Small intestine (tissue), 7 donors: ENCODE measurements at regions not wholly inside any gene's neighbourhood (a gene's known extent, or its start where the extent isn't known, plus 50 kb on each side); places are given as distances from the start of the nearest gene placed in this dataset.

ENCODE experiments used
- DNase-seq, 2 donors: peaks; one replicate each; pipeline versions ENCODE4 v3.0.0 to v3.0.0-alpha.2; 2013
- FAIRE-seq: peaks from 2 replicates; lab custom pipeline; 2012; peaks lifted over from hg19 to GRCh38; lab: Jason Lieb, UNC
- H3K27ac ChIP-seq, 3 donors: one replicate each; pipeline ENCODE4 v1.5.1; 2013; ENCODE audit warnings: low read length in 2 of 3, mild to moderate bottlenecking in 2 of 3, control low read depth in 1 of 3, inconsistent platforms in 1 of 3, low read depth in 1 of 3, moderate library complexity in 1 of 3
- H3K27me3 ChIP-seq, 3 donors: one replicate each; pipeline ENCODE4 v1.6.1; 2013; ENCODE audit warnings: low read length in 3 of 3, inconsistent platforms in 1 of 3; ENCODE audit not compliant: control insufficient read depth in 3 of 3, insufficient read depth in 3 of 3
- H3K36me3 ChIP-seq, 3 donors: one replicate each; pipeline ENCODE4 v1.6.1; 2013; ENCODE audit warnings: low read length in 3 of 3, inconsistent platforms in 1 of 3, low read depth in 1 of 3, mild to moderate bottlenecking in 1 of 3, moderate library complexity in 1 of 3; ENCODE audit not compliant: control insufficient read depth in 3 of 3, insufficient read depth in 2 of 3
- H3K4me1 ChIP-seq, 3 donors: one replicate each; pipeline ENCODE4 v1.6.1; 2013; ENCODE audit warnings: low read length in 2 of 3, inconsistent platforms in 1 of 3, low read depth in 1 of 3, mild to moderate bottlenecking in 1 of 3, moderate library complexity in 1 of 3; ENCODE audit not compliant: control insufficient read depth in 3 of 3, insufficient read depth in 2 of 3
- H3K4me3 ChIP-seq, 3 donors: one replicate each; pipeline ENCODE4 v1.5.1; 2013; ENCODE audit warnings: low read length in 3 of 3, control low read depth in 1 of 3, inconsistent platforms in 1 of 3, low read depth in 1 of 3, mild to moderate bottlenecking in 1 of 3, moderate library complexity in 1 of 3
- H3K9me3 ChIP-seq, 2 donors: one replicate each; pipeline ENCODE4 v1.6.1; 2013; ENCODE audit warnings: low read depth in 1 of 2, low read length in 1 of 2; ENCODE audit not compliant: control insufficient read depth in 2 of 2, insufficient read depth in 1 of 2
- WGBS, 3 donors: extraction: QIAGEN DNeasy Blood & Tissue Kit; methylation state at CpG; one replicate each; pipeline ENCODE4 v1.1.7; 2013; 5-methylcytosine and 5-hydroxymethylcytosine counted together
- donor health status: healthy with polysubstance abuse.
- donor health status: control.
- donor health status: control.
- donor health status: Bipolar disorder and iron deficiency.
- donor health status: healthy.

GRCh38 chrX:102067966-102068723 is 57.3 kb upstream of the TCEAL2 start:
- DNase-seq (peak in 1 of 2 donors; percentile 13), FAIRE-seq (no peak)
- Histone ChIP-seq H3K27ac (no peak overlapping the region), H3K9me3 (no peaks in the 10 kb centered on the region), H3K4me3 (no peak overlapping the region), H3K36me3 (no peaks in the 10 kb centered on the region), H3K27me3 (no peaks in the 10 kb centered on the region), H3K4me1 (no peaks in the 10 kb centered on the region)
- 44 to 57% (median 52%) methylated on average over 8 of the region's 8 CpGs for WGBS, 3 donors

- WGBS, 3 donors = 69 to 78% (median 73%) methylated on average over 2 of the region's 2 CpGs
- Histone ChIP-seq H3K27ac (no peak overlapping the region), H3K4me1 (no peaks in the 10 kb centered on the region), H3K36me3 (no peaks in the 10 kb centered on the region), H3K9me3 (no peaks in the 10 kb centered on the region), H3K4me3 (no peak overlapping the region), H3K27me3 (no peaks in the 10 kb centered on the region)
- FAIRE-seq = no peak
- DNase-seq = no peak
Observed at GRCh38 chrX:102063445-102064074, 61.9 kb upstream of the TCEAL2 start.

GRCh38 chrX:102044496-102044895 is 81.0 kb upstream of the TCEAL2 start:
- no peaks in the 10 kb centered on the region for H3K27me3 ChIP-seq
- FAIRE-seq = no peak
- no peak for DNase-seq
- H3K36me3 ChIP-seq = no peaks in the 10 kb centered on the region
- H3K27ac ChIP-seq = no peak overlapping the region
- no peak overlapping the region for H3K4me3 ChIP-seq
- no peaks in the 10 kb centered on the region for H3K9me3 ChIP-seq
- H3K4me1 ChIP-seq = no peaks in the 10 kb centered on the region
- WGBS, 3 donors = 74 to 100% (median 87%) methylated on average over 2 of the region's 2 CpGs

- 74 to 83% (median 75%) methylated on average over 3 of the region's 3 CpGs for WGBS, 3 donors
- FAIRE-seq (no peak), DNase-seq (no peak)
- Histone ChIP-seq H3K27me3 (no peaks in the 10 kb centered on the region), H3K4me3 (no peak overlapping the region), H3K4me1 (no peaks in the 10 kb centered on the region), H3K36me3 (no peaks in the 10 kb centered on the region), H3K27ac (no peak overlapping the region), H3K9me3 (no peaks in the 10 kb centered on the region)
Observed at GRCh38 chrX:102043380-102043779, 82.1 kb upstream of the TCEAL2 start.

GRCh38 chrX:102042372-102043325 is 82.8 kb upstream of the TCEAL2 start:
- no peak overlapping the region for H3K4me3 ChIP-seq
- WGBS, 3 donors = 73 to 86% (median 80%) methylated on average over 7 of the region's 7 CpGs
- no peak overlapping the region for H3K27ac ChIP-seq
- H3K36me3 ChIP-seq = no peaks in the 10 kb centered on the region
- no peaks in the 10 kb centered on the region for H3K4me1 ChIP-seq
- FAIRE-seq (no peak), DNase-seq (no peak)
- no peaks in the 10 kb centered on the region for H3K27me3 ChIP-seq
- no peaks in the 10 kb centered on the region for H3K9me3 ChIP-seq

GRCh38 chrX:102029026-102029425 is 96.5 kb upstream of the TCEAL2 start:
- H3K27ac ChIP-seq = no peak overlapping the region
- peaks cover 0 to 21% of the 10 kb centered on the region in 2 donors for H3K9me3 ChIP-seq
- no peak for FAIRE-seq
- H3K27me3 ChIP-seq = no peaks in the 10 kb centered on the region
- no peak for DNase-seq
- no peaks in the 10 kb centered on the region for H3K4me1 ChIP-seq
- no peaks in the 10 kb centered on the region for H3K36me3 ChIP-seq
- H3K4me3 ChIP-seq = no peak overlapping the region
- 61 to 63% (median 61%) methylated on average over 2 of the region's 2 CpGs for WGBS, 3 donors

- no peaks in the 10 kb centered on the region for H3K27me3 ChIP-seq
- no peak for DNase-seq
- H3K27ac ChIP-seq = no peak overlapping the region
- FAIRE-seq = no peak
- 74 to 90% (median 74%) methylated on average over 4 of the region's 4 CpGs for WGBS, 3 donors
- no peak overlapping the region for H3K4me3 ChIP-seq
- no peaks in the 10 kb centered on the region for H3K36me3 ChIP-seq
- H3K9me3 ChIP-seq = no peaks in the 10 kb centered on the region
- no peaks in the 10 kb centered on the region for H3K4me1 ChIP-seq
Observed at GRCh38 chrX:102018208-102018607, 86.4 kb upstream of the ZMAT1 start.

GRCh38 chrX:102008901-102009300 is 77.1 kb upstream of the ZMAT1 start:
- H3K27ac ChIP-seq = no peak overlapping the region
- no peaks in the 10 kb centered on the region for H3K36me3 ChIP-seq
- H3K27me3 ChIP-seq = no peaks in the 10 kb centered on the region
- FAIRE-seq (no peak), DNase-seq (no peak)
- no peak overlapping the region for H3K4me3 ChIP-seq
- no peaks in the 10 kb centered on the region for H3K9me3 ChIP-seq
- no peaks in the 10 kb centered on the region for H3K4me1 ChIP-seq
